Neuronal stem cell (in vitro differentiated cells): ENCODE measurements at regions not wholly inside any gene's neighbourhood (a gene's known extent, or its start where the extent isn't known, plus 50 kb on each side); places are given as distances from the start of the nearest gene placed in this dataset.

Source experiments
- DNase-seq: peaks from one replicate; pipeline ENCODE4 v3.0.0-alpha.2; 2013; ENCODE audit warnings: low spot score
- H2AFZ ChIP-seq: one replicate; pipeline ENCODE4 v1.6.1; 2013; ENCODE audit warnings: mild to moderate bottlenecking, low read length, inconsistent platforms
- H2AK5ac ChIP-seq: 2 replicates; pipeline ENCODE4 v1.6.1; 2013; ENCODE audit warnings: low read depth, mild to moderate bottlenecking, inconsistent platforms, low read length, moderate library complexity, mixed read lengths
- H2BK120ac ChIP-seq: 2 replicates; pipeline ENCODE4 v1.6.1; 2013; ENCODE audit warnings: low read depth, mild to moderate bottlenecking, inconsistent platforms, low read length, moderate library complexity, mixed read lengths
- H2BK12ac ChIP-seq: one replicate; pipeline ENCODE4 v1.6.1; 2013; ENCODE audit warnings: low read length, inconsistent platforms
- H2BK15ac ChIP-seq: 2 replicates; pipeline ENCODE4 v1.6.1; 2013; ENCODE audit warnings: mild to moderate bottlenecking, low read length, inconsistent platforms, mixed read lengths
- H2BK5ac ChIP-seq: one replicate; pipeline ENCODE4 v1.6.1; 2013; ENCODE audit warnings: inconsistent platforms, mild to moderate bottlenecking, low read length, moderate library complexity
- H3K14ac ChIP-seq: one replicate; pipeline ENCODE4 v1.6.1; 2013; ENCODE audit warnings: low read length, inconsistent platforms
- H3K18ac ChIP-seq: 2 replicates; pipeline ENCODE4 v1.6.1; 2013; ENCODE audit warnings: low read length, inconsistent platforms
- H3K23ac ChIP-seq: 2 replicates; pipeline ENCODE4 v1.6.1; 2013; ENCODE audit warnings: low read depth, mild to moderate bottlenecking, mixed read lengths, low read length, inconsistent platforms; ENCODE audit not compliant: poor library complexity
- H3K27ac ChIP-seq: replicated peaks from 3 replicates; pipeline ENCODE4 v1.5.1; 2013; ENCODE audit warnings: low read length, inconsistent platforms
- H3K27me3 ChIP-seq, 3 experiments: 2 replicates each; pipeline ENCODE4 v1.6.1; 2013; ENCODE audit warnings: low read length in 3 of 3, mild to moderate bottlenecking in 2 of 3, inconsistent platforms in 1 of 3, low read depth in 1 of 3, mixed read lengths in 1 of 3, moderate library complexity in 1 of 3; ENCODE audit not compliant: control insufficient read depth in 3 of 3, insufficient read depth in 3 of 3
- H3K36me3 ChIP-seq, 2 donors: replicated peaks in 1 of 2; 2 replicates each; pipeline ENCODE4 v1.6.1; 2013; ENCODE audit warnings: low read length in 2 of 2; ENCODE audit not compliant: control insufficient read depth in 2 of 2, insufficient read depth in 2 of 2
- H3K4ac ChIP-seq: 2 replicates; pipeline ENCODE4 v1.6.1; 2013; ENCODE audit warnings: inconsistent platforms, mild to moderate bottlenecking, low read length, moderate library complexity
- H3K4me1 ChIP-seq, 2 donors: 1 replicate in 1 of 2; 2 replicates in 1 of 2; pipeline ENCODE4 v1.6.1; 2013; ENCODE audit warnings: low read length in 2 of 2, low read depth in 1 of 2; ENCODE audit not compliant: control insufficient read depth in 2 of 2, insufficient read depth in 1 of 2
- H3K4me2 ChIP-seq: one replicate; pipeline ENCODE4 v1.6.1; 2013; ENCODE audit warnings: mild to moderate bottlenecking, low read length, inconsistent platforms; ENCODE audit not compliant: insufficient read depth, poor library complexity, severe bottlenecking
- H3K4me3 ChIP-seq, 2 donors: 2 replicates each; pipeline ENCODE4 v1.5.1; 2013; ENCODE audit warnings: low read length in 2 of 2, mild to moderate bottlenecking in 2 of 2, inconsistent platforms in 1 of 2, moderate library complexity in 1 of 2
- H3K79me1 ChIP-seq: one replicate; pipeline ENCODE4 v1.6.1; 2013; ENCODE audit warnings: low read depth, mild to moderate bottlenecking, inconsistent platforms, low read length, moderate library complexity
- H3K9ac ChIP-seq: one replicate; pipeline ENCODE4 v1.6.1; 2013; ENCODE audit warnings: mild to moderate bottlenecking, low read depth, low read length, inconsistent platforms; ENCODE audit not compliant: poor library complexity
- H3K9me3 ChIP-seq, 2 donors: replicated peaks in 1 of 2; 2 replicates each; pipeline versions ENCODE3 to v1.6.1; 2013; ENCODE audit warnings: low read length in 2 of 2, mild to moderate bottlenecking in 2 of 2, inconsistent platforms in 1 of 2, low read depth in 1 of 2, mixed read lengths in 1 of 2, moderate library complexity in 1 of 2; ENCODE audit not compliant: control insufficient read depth in 2 of 2, insufficient read depth in 1 of 2
- H4K8ac ChIP-seq: one replicate; pipeline ENCODE4 v1.6.1; 2013; ENCODE audit warnings: low read depth, mild to moderate bottlenecking, inconsistent platforms, low read length, moderate library complexity
- H4K91ac ChIP-seq: one replicate; pipeline ENCODE4 v1.6.1; 2013; ENCODE audit warnings: low read length, low read depth, mild to moderate bottlenecking, inconsistent platforms; ENCODE audit not compliant: poor library complexity
- WGBS, 2 donors: extraction: QIAGEN DNeasy Blood & Tissue Kit; methylation state at CpG; one replicate each; pipeline ENCODE4 v1.1.7; 2013; ENCODE audit warnings: missing lambda C conversion rate in 2 of 2, mixed read lengths in 1 of 2; ENCODE audit not compliant: insufficient read length in 2 of 2, insufficient replicate concordance in 1 of 2; ENCODE audit errors: extremely low coverage in 2 of 2; 5-methylcytosine and 5-hydroxymethylcytosine counted together

DNA sequence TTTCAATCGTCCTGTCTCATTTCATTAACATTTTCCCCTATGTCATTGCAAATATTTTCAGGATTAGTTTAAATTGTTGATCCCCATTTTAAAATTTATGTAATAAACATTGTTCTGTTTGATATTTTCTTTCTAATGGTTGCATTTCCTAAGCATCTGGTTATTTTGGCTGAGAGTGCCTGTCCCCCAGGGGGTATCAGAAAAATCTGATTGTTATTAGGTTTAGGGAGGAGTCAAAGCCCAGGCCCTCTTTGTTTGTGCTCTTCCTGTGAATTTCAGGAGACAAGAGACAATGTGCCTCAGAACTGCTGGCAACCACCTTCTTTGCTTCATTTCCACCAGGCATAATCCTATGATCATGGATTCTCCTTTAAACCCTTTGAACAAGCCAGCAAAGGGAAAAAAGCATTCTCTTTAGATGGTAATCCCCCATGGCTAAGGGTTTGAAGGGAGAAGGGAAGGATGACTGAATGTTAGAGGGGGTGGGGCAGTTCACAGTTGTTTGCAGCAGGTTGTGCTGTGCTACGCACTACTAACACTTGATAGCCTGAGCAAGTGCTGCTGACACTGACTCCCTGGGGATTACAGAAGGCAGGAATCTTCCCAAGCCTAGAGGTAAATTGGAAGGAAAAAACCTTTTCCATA lies 462.4 kb upstream of the LRRC4C start:
- H3K18ac ChIP-seq, result no peak overlapping the region
- WGBS, 2 donors, result no CpG with 5 or more reads among the region's 2 CpGs

DNA sequence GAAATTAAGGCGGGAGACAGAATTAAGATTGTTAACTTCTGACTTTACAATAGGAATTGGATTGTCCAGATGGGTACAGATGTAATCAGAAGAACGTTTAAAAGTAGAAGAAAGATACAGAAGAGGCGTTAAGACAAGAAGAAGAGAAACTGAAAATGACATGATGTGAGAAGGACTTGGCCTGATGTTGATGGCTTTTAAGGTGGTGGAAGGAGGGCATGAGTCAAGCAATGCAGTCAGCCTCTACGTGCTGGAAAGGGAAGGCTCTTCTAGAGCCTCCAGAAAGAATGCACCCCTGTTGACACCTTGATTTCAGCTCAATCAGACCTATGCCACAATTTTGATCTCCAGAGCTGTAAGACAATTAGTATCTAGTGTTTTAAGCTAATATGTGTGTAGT lies 466.9 kb upstream of the LRRC4C start:
- no peak for DNase-seq
- no CpG with 5 or more reads among the region's 4 CpGs for WGBS, 2 donors
- H2AK5ac ChIP-seq, result no peak overlapping the region
- no peaks in the 10 kb centered on the region for H3K27me3 ChIP-seq
- H2AFZ ChIP-seq, result no peak overlapping the region
- no peaks in the 10 kb centered on the region for H3K9me3 ChIP-seq
- H3K27ac ChIP-seq, result no peak overlapping the region
- H2BK12ac ChIP-seq, result no peak overlapping the region
- H3K23ac ChIP-seq, result no peak overlapping the region
- no peak overlapping the region for H2BK120ac ChIP-seq
- H2BK5ac ChIP-seq, result no peak overlapping the region
- H3K4me1 ChIP-seq, result peaks cover 0 to 7% of the 10 kb centered on the region in 2 donors
- no peak overlapping the region for H3K14ac ChIP-seq
- H3K79me1 ChIP-seq, result no peaks in the 10 kb centered on the region
- H4K8ac ChIP-seq, result no peak overlapping the region
- H3K18ac ChIP-seq, result no peak overlapping the region
- no peak overlapping the region for H3K4me3 ChIP-seq
- no peak overlapping the region for H3K9ac ChIP-seq
- no peaks in the 10 kb centered on the region for H3K36me3 ChIP-seq
- H3K4me2 ChIP-seq, result no peak overlapping the region
- no peak overlapping the region for H3K4ac ChIP-seq
- no peak overlapping the region for H2BK15ac ChIP-seq
- H4K91ac ChIP-seq, result no peak overlapping the region

More for the DNA sequence above, 462.4 kb upstream of the LRRC4C start:
- Histone ChIP-seq H2BK5ac (no peak overlapping the region), H3K4ac (no peak overlapping the region), H3K4me2 (no peak overlapping the region), H2BK15ac (no peak overlapping the region), H3K27ac (peak overlapping the region; percentile 45), H3K9me3 (peaks cover 0 to 3% of the 10 kb centered on the region in 2 donors), H3K4me3 (no peak overlapping the region), H2AFZ (no peak overlapping the region), H2AK5ac (no peak overlapping the region), H2BK12ac (no peak overlapping the region), H3K9ac (no peak overlapping the region), H3K14ac (no peak overlapping the region), H3K27me3 (no peaks in the 10 kb centered on the region), H2BK120ac (no peak overlapping the region), H3K23ac (no peak overlapping the region), H3K36me3 (no peaks in the 10 kb centered on the region), H3K4me1 (peaks cover 0 to 6% of the 10 kb centered on the region in 2 donors), H3K79me1 (no peaks in the 10 kb centered on the region), H4K8ac (no peak overlapping the region), H4K91ac (no peak overlapping the region)
- peak; percentile 30 for DNase-seq

DNA sequence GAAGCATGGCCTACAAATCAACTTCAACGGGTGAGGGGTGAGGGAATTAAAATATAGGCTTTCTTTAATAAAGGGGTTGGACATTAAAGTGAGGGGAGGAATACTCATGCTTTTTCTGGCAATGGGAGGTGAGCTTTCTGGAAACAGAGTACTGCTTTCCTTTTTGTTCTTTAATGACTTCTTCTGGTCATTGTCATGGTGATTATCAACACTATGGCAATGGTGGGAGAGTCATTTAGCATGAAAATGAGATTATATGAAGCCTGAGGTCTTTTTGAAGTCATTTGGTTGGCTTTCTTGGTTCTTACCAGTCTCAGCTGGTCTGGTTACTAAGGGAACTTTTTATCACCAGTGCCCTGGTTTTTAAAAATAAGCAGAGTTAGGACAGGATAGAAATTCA lies 475.8 kb upstream of the LRRC4C start:
- Histone ChIP-seq H3K4me2 (no peak overlapping the region), H3K4ac (no peak overlapping the region), H2BK15ac (no peak overlapping the region), H3K9ac (no peak overlapping the region), H3K27me3 (no peaks in the 10 kb centered on the region), H4K8ac (no peak overlapping the region), H4K91ac (no peak overlapping the region), H3K9me3 (no peaks in the 10 kb centered on the region), H3K4me3 (no peak overlapping the region), H2BK12ac (no peak overlapping the region), H3K36me3 (no peaks in the 10 kb centered on the region), H2BK5ac (no peak overlapping the region), H3K18ac (no peak overlapping the region), H3K23ac (no peak overlapping the region), H2BK120ac (no peak overlapping the region), H2AK5ac (no peak overlapping the region), H2AFZ (no peak overlapping the region), H3K14ac (no peak overlapping the region), H3K79me1 (no peaks in the 10 kb centered on the region), H3K27ac (no peak overlapping the region), H3K4me1 (no peaks in the 10 kb centered on the region)
- no CpG with 5 or more reads among the region's 1 CpG for WGBS, 2 donors
- no peak for DNase-seq

DNA sequence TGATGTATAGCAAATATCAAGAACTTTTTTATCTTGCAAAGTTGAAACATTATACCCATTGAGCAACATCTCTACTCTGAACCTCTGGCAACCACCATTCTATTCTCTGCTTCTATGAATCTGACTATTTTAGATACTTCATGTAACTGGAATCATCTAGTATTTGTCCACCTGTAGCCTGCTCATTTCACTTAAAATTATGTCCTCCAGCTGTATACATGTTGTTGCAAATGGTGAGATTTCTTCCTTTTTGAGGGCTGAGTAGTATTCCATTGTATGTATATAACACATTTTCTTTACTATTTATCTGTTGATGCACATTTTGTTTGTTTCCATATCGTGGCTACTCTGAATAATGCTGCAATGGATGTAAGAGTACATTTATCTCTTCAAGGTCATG lies 476.3 kb upstream of the LRRC4C start:
- no peak overlapping the region for H2AFZ ChIP-seq
- no peak overlapping the region for H2AK5ac ChIP-seq
- no peaks in the 10 kb centered on the region for H3K27me3 ChIP-seq
- no peak overlapping the region for H3K14ac ChIP-seq
- no peak for DNase-seq
- H2BK15ac ChIP-seq, result no peak overlapping the region
- no peak overlapping the region for H3K4me3 ChIP-seq
- no peak overlapping the region for H3K4me2 ChIP-seq
- H3K27ac ChIP-seq, result no peak overlapping the region
- no peaks in the 10 kb centered on the region for H3K36me3 ChIP-seq
- WGBS, 2 donors, result no CpG with 5 or more reads among the region's 1 CpG
- no peak overlapping the region for H3K4ac ChIP-seq
- no peak overlapping the region for H4K91ac ChIP-seq
- H3K23ac ChIP-seq, result no peak overlapping the region
- H3K9me3 ChIP-seq, result no peaks in the 10 kb centered on the region
- no peaks in the 10 kb centered on the region for H3K4me1 ChIP-seq
- no peak overlapping the region for H2BK120ac ChIP-seq
- H3K9ac ChIP-seq, result no peak overlapping the region
- no peak overlapping the region for H2BK5ac ChIP-seq
- H3K79me1 ChIP-seq, result no peaks in the 10 kb centered on the region
- no peak overlapping the region for H4K8ac ChIP-seq
- no peak overlapping the region for H2BK12ac ChIP-seq
- H3K18ac ChIP-seq, result no peak overlapping the region
